Fibroblast of lung (primary cell): ENCODE measurements at regions not wholly inside any gene's neighbourhood (a gene's known extent, or its start where the extent isn't known, plus 50 kb on each side); places are given as distances from the start of the nearest gene placed in this dataset.

Experiments
- EZH2 ChIP-seq: IDR thresholded peaks from 2 replicates; pipeline ENCODE4 v1.5.1; 2012; ENCODE audit warnings: low read length, control low read depth, mild to moderate bottlenecking; ENCODE audit errors: missing control alignments
- TF ChIP-seq, protein P1 (sequence below), 2 donors: IDR thresholded peaks in 1 of 2; conservative IDR thresholded peaks in 1 of 2; 1 replicate in 1 of 2; 2 replicates in 1 of 2; pipeline ENCODE4 v1.5.1; 2011 to 2012; ENCODE audit warnings: low read length in 2 of 2, control low read depth in 1 of 2, inconsistent platforms in 1 of 2, low read depth in 1 of 2, mild to moderate bottlenecking in 1 of 2

DNA sequence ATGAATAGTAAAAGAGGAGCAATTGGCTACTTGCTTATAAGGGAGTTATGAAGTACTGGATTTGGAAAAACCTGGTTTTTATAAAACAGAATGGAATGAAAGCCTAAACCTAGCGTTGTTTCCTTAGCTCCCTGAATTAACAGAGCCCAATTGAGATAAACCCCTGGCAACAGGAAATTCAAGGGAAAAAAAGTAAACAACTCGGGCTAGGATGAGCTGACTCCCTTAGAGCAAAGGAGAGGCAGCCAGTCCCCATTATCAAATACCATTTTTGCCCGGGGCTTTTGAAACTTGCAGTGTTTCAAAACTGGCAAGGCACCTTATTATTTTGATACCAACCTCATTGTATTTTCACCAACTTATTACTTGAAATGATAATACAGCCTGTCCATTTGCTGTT lies 587.5 kb downstream of the CD109 start:
- TF ChIP-seq, protein P1, sequence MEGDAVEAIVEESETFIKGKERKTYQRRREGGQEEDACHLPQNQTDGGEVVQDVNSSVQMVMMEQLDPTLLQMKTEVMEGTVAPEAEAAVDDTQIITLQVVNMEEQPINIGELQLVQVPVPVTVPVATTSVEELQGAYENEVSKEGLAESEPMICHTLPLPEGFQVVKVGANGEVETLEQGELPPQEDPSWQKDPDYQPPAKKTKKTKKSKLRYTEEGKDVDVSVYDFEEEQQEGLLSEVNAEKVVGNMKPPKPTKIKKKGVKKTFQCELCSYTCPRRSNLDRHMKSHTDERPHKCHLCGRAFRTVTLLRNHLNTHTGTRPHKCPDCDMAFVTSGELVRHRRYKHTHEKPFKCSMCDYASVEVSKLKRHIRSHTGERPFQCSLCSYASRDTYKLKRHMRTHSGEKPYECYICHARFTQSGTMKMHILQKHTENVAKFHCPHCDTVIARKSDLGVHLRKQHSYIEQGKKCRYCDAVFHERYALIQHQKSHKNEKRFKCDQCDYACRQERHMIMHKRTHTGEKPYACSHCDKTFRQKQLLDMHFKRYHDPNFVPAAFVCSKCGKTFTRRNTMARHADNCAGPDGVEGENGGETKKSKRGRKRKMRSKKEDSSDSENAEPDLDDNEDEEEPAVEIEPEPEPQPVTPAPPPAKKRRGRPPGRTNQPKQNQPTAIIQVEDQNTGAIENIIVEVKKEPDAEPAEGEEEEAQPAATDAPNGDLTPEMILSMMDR (conservative IDR thresholded peaks at IDR 0.05 in 1 of 2, IDR thresholded peaks at IDR 0.05 in 1 of 2; ENCODE audit: low read depth in 1 of 2, low read length in 2 of 2): no peak
- no peak for TF ChIP-seq EZH2
